Tibial nerve (tissue), 3 donors: ENCODE measurements at regions not wholly inside any gene's neighbourhood (a gene's known extent, or its start where the extent isn't known, plus 50 kb on each side); places are given as distances from the start of the nearest gene placed in this dataset.

Experiments
- CTCF ChIP-seq, 5 experiments: fragments of 200-600 bp in 3 of 5; fragments of 450-650 bp in 2 of 5; sonication (generic) in 3 of 5; IDR thresholded peaks; one replicate each; pipeline ENCODE4 v1.5.1; 2016 to 2019; ENCODE audit warnings: antibody characterized with exemption in 5 of 5, mild to moderate bottlenecking in 3 of 5, moderate library complexity in 2 of 5
- POLR2A ChIP-seq, 2 donors: fragments of 450-650 bp; IDR thresholded peaks; one replicate each; pipeline ENCODE4 v1.6.1; 2017; ENCODE audit warnings: antibody characterized with exemption in 2 of 2, mild to moderate bottlenecking in 2 of 2, moderate library complexity in 2 of 2

- no peak for TF ChIP-seq POLR2A (IDR thresholded peaks at IDR 0.05)
- TF ChIP-seq CTCF (IDR thresholded peaks at IDR 0.05): no peak
Measured at GRCh38 chr13:44868397-44868796, 120.9 kb downstream of the NUFIP1 start.
